Adrenal gland (tissue), 9 donors: ENCODE measurements at regions not wholly inside any gene's neighbourhood (a gene's known extent, or its start where the extent isn't known, plus 50 kb on each side); places are given as distances from the start of the nearest gene placed in this dataset.

ENCODE experiments used
- DNase-seq, 7 donors: peaks; one replicate each; pipeline ENCODE4 v3.0.0-alpha.2; 2019 to 2020
- H3K27ac ChIP-seq, 5 donors: fragments of 200-600 bp; sonication (generic) in 4 of 5; 1 replicate in 3 of 5; 2 replicates in 2 of 5; pipeline versions ENCODE4 v1.5.1 to v1.8.0; 2016 to 2020; ENCODE audit warnings: mild to moderate bottlenecking in 1 of 5
- H3K27me3 ChIP-seq: fragments of 200-600 bp; 2 replicates; pipeline ENCODE4 v1.8.0; 2021
- H3K36me3 ChIP-seq, 2 donors: fragments of 200-600 bp; replicated peaks in 1 of 2; 1 replicate in 1 of 2; 2 replicates in 1 of 2; pipeline versions ENCODE4 v1.5.1 to v1.8.0; 2018 to 2022
- H3K4me1 ChIP-seq, 2 donors: fragments of 200-600 bp; replicated peaks in 1 of 2; 1 replicate in 1 of 2; 2 replicates in 1 of 2; pipeline versions ENCODE4 v1.5.1 to v1.8.0; 2018 to 2021
- H3K4me3 ChIP-seq, 4 donors: fragments of 200-600 bp; sonication (generic) in 3 of 4; one replicate each; pipeline ENCODE4 v1.5.1; 2016 to 2018
- H3K9me3 ChIP-seq, 3 donors: fragments of 200-600 bp; sonication (generic) in 1 of 3; replicated peaks in 1 of 3; 1 replicate in 2 of 3; 2 replicates in 1 of 3; pipeline versions ENCODE4 v1.5.1 to v1.8.0; 2016 to 2021
- CTCF ChIP-seq, 6 experiments: fragments of 450-650 bp in 4 of 6; fragments of 200-600 bp in 2 of 6; sonication (generic) in 1 of 6; IDR thresholded peaks; 1 replicate in 5 of 6; 2 replicates in 1 of 6; pipeline versions ENCODE4 v1.5.1 to v1.8.0; 2016 to 2021; ENCODE audit warnings: antibody characterized with exemption in 6 of 6, mild to moderate bottlenecking in 2 of 6, moderate library complexity in 1 of 6
- POLR2A ChIP-seq, 2 donors: fragments of 450-650 bp; IDR thresholded peaks; one replicate each; pipeline ENCODE4 v1.6.1; 2017; ENCODE audit warnings: antibody characterized with exemption in 2 of 2, mild to moderate bottlenecking in 2 of 2, moderate library complexity in 1 of 2
- WGBS, 4 donors: extraction: QIAGEN DNeasy Blood & Tissue Kit in 2 of 4; methylation state at CpG; one replicate each; pipeline versions ENCODE4 v1.1.5 to v1.1.7; 2013 to 2017; 5-methylcytosine and 5-hydroxymethylcytosine counted together
- intact Hi-C, 2 donors: fragments of 100-400 bp; cut with DNase I; formaldehyde crosslinking; loops; one replicate each; pipeline versions ENCODE4 v1.14.1 to v1.15.0; 2022 to 2023
- donor health status: healthy with polysubstance abuse.
- donor health status: Bipolar disorder and iron deficiency.
- donor health status: DM: yes; HTN: yes; CAD: no.
- donor health status: DM: no; HTN: no; CAD: no.
- donor health status: DM: no; HTN: no; CAD: no.

- no peak for DNase-seq
- Histone ChIP-seq H3K27ac (no peak overlapping the region), H3K27me3 (no peaks in the 10 kb centered on the region), H3K36me3 (no peaks in the 10 kb centered on the region), H3K4me3 (no peak overlapping the region), H3K9me3 (no peaks in the 10 kb centered on the region), H3K4me1 (peaks cover 2 to 8% of the 10 kb centered on the region in 2 donors)
- intact Hi-C loops = no loop called here
- TF ChIP-seq POLR2A (IDR thresholded peaks at IDR 0.05) (no peak), CTCF (IDR thresholded peaks at IDR 0.05) (no peak)
- 64 to 72% (median 67%) methylated on average over 5 of the region's 5 CpGs for WGBS, 4 donors
Measured at GRCh38 chr6:77021778-77022177, 441.5 kb downstream of the HTR1B start.

GRCh38 chr6:77021232-77021631, 442.1 kb downstream of the HTR1B start:
- Histone ChIP-seq H3K27me3 (no peaks in the 10 kb centered on the region), H3K36me3 (no peaks in the 10 kb centered on the region), H3K27ac (no peak overlapping the region), H3K4me1 (peaks cover 0 to 4% of the 10 kb centered on the region in 2 donors), H3K9me3 (no peaks in the 10 kb centered on the region), H3K4me3 (no peak overlapping the region)
- no peak for TF ChIP-seq POLR2A (IDR thresholded peaks at IDR 0.05)
- no peak for TF ChIP-seq CTCF (IDR thresholded peaks at IDR 0.05)
- intact Hi-C loops = no loop called here
- DNase-seq = no peak

- Histone ChIP-seq H3K36me3 (no peaks in the 10 kb centered on the region), H3K27ac (no peak overlapping the region), H3K4me1 (no peaks in the 10 kb centered on the region), H3K9me3 (no peaks in the 10 kb centered on the region), H3K4me3 (no peak overlapping the region), H3K27me3 (no peaks in the 10 kb centered on the region)
- DNase-seq = no peak
- TF ChIP-seq POLR2A (IDR thresholded peaks at IDR 0.05) = no peak
- no peak for TF ChIP-seq CTCF (IDR thresholded peaks at IDR 0.05)
- intact Hi-C loops = no loop called here
- WGBS, 4 donors = 67 to 81% (median 78%) methylated on average over 3 of the region's 3 CpGs
Measured at GRCh38 chr6:77019081-77019480, 444.2 kb downstream of the HTR1B start.

- H3K36me3 ChIP-seq = no peaks in the 10 kb centered on the region
- H3K4me1 ChIP-seq = no peaks in the 10 kb centered on the region
- DNase-seq = no peak
- intact Hi-C loops = no loop called here
- no peak for TF ChIP-seq POLR2A (IDR thresholded peaks at IDR 0.05)
- no peak for TF ChIP-seq CTCF (IDR thresholded peaks at IDR 0.05)
- no peaks in the 10 kb centered on the region for H3K27me3 ChIP-seq
- H3K9me3 ChIP-seq = no peaks in the 10 kb centered on the region
- H3K4me3 ChIP-seq = no peak overlapping the region
- 58 to 76% (median 72%) methylated on average over 2 of the region's 2 CpGs for WGBS, 4 donors
- H3K27ac ChIP-seq = no peak overlapping the region
Measured at GRCh38 chr6:77017537-77017936, 445.8 kb downstream of the HTR1B start.
